C4-2B (cell line): ENCODE measurements at regions not wholly inside any gene's neighbourhood (a gene's known extent, or its start where the extent isn't known, plus 50 kb on each side); places are given as distances from the start of the nearest gene placed in this dataset.

Experiments
- ZFX ChIP-seq: fragments of 450-650 bp; IDR thresholded peaks from 2 replicates; pipeline ENCODE4 v1.6.1; 2017
- TF ChIP-seq, protein P1 (sequence below): fragments of 450-650 bp; conservative IDR thresholded peaks from 2 replicates; pipeline ENCODE4 v1.5.1; 2017; ENCODE audit warnings: mild to moderate bottlenecking

DNA sequence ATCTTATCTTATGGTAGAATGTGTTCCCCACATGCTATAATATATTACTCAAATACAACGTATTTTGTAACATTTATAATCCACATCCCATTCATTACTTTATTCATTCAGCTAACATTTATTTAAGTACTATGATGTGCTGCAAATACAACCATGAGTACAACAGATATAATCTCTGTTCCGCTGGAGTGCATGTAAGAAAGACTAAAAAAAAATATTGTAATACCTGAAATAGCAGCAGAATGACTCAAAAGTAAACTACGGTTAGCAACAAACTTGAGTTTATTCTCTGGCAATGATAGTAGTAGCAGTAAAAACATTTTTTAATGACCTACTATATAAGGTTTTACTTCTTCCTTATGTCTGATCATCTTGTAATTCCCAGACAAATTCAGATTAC lies 1776.3 kb downstream of the STIM2 start:
- TF ChIP-seq, protein P1, sequence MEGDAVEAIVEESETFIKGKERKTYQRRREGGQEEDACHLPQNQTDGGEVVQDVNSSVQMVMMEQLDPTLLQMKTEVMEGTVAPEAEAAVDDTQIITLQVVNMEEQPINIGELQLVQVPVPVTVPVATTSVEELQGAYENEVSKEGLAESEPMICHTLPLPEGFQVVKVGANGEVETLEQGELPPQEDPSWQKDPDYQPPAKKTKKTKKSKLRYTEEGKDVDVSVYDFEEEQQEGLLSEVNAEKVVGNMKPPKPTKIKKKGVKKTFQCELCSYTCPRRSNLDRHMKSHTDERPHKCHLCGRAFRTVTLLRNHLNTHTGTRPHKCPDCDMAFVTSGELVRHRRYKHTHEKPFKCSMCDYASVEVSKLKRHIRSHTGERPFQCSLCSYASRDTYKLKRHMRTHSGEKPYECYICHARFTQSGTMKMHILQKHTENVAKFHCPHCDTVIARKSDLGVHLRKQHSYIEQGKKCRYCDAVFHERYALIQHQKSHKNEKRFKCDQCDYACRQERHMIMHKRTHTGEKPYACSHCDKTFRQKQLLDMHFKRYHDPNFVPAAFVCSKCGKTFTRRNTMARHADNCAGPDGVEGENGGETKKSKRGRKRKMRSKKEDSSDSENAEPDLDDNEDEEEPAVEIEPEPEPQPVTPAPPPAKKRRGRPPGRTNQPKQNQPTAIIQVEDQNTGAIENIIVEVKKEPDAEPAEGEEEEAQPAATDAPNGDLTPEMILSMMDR = no peak
- no peak for TF ChIP-seq ZFX
